ENCODE measurements at regions not wholly inside any gene's neighbourhood (a gene's known extent, or its start where the extent isn't known, plus 50 kb on each side); places are given as distances from the start of the nearest gene placed in this dataset.

GRCh38 chr6:151167034-151167433 is 72.7 kb upstream of the AKAP12 start:
- intact Hi-C loops (cut with DNase I; ENCODE audit: low total_unique reads) = no loop called here
- H3K27ac ChIP-seq = no peak overlapping the region
- H3K9me3 ChIP-seq = no peaks in the 10 kb centered on the region
- H3K4me3 ChIP-seq = no peak overlapping the region
- no peaks in the 10 kb centered on the region for H3K27me3 ChIP-seq
- DNase-seq = no peak
- H3K36me3 ChIP-seq = no peaks in the 10 kb centered on the region
- H3K4me1 ChIP-seq = no peaks in the 10 kb centered on the region
- TF ChIP-seq, protein P1, sequence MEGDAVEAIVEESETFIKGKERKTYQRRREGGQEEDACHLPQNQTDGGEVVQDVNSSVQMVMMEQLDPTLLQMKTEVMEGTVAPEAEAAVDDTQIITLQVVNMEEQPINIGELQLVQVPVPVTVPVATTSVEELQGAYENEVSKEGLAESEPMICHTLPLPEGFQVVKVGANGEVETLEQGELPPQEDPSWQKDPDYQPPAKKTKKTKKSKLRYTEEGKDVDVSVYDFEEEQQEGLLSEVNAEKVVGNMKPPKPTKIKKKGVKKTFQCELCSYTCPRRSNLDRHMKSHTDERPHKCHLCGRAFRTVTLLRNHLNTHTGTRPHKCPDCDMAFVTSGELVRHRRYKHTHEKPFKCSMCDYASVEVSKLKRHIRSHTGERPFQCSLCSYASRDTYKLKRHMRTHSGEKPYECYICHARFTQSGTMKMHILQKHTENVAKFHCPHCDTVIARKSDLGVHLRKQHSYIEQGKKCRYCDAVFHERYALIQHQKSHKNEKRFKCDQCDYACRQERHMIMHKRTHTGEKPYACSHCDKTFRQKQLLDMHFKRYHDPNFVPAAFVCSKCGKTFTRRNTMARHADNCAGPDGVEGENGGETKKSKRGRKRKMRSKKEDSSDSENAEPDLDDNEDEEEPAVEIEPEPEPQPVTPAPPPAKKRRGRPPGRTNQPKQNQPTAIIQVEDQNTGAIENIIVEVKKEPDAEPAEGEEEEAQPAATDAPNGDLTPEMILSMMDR (IDR thresholded peaks at IDR 0.05) = no peak

DNA sequence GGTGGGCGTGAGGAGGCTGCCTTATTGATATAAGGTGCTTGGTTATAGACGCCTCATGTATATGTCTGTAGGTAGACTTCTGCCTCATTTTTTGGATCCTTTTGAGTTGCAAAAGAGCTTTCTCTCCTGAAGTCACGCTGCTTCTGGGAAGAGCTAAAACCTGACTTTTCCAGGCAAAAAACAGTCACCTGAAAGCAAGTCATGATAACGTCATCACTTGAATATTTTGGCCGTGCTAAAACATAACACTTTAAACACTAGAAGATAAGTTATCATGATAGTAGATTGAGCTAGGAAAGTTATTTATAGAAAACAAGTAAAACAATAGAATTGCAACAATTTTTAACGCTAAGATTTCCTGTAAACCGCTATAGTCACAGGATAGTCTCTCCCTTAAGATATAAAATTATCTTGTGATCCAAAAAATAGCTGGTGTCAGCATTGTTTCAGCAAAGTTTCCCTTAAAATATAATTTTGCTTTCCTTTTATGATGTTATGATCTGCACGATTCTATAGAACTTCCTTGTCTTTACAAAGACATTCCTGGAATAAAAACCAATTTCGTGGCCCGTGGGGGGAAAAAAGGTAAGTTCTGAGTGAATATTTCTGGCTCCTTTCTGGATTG is 69.0 kb upstream of the AKAP12 start:
- Histone ChIP-seq H3K27me3 (no peaks in the 10 kb centered on the region), H3K4me1 (peaks cover 0 to 11% (median 0%) of the 10 kb centered on the region in 4 donors), H3K9me3 (no peaks in the 10 kb centered on the region), H3K36me3 (no peaks in the 10 kb centered on the region), H3K27ac (no peak overlapping the region), H3K4me3 (no peak overlapping the region)
- intact Hi-C loops (cut with DNase I; ENCODE audit: low total_unique reads) = no loop called here
- no peak for DNase-seq
- TF ChIP-seq, protein P1 (IDR thresholded peaks at IDR 0.05) = no peak

DNA sequence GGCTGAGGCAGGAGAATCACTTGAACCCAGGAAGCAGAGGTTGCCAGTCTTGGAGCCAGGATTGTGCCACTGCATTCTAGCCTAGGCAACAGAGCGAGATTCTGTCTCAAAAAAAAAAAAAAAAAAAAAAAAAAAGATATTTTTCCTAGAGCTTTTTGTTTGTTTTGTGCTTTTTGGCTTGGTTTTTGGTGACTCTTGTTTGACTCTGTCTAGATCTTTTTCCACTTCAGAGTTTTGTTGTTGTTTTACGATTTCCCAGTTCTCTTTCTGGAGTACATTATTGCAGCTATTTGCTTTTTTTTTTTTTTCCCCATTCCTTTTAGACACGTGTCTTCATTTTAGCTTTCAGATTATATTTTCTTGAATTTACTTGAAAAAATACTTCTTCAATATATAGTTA is 67.0 kb upstream of the AKAP12 start:
- no peaks in the 10 kb centered on the region for H3K27me3 ChIP-seq
- TF ChIP-seq, protein P1 (IDR thresholded peaks at IDR 0.05) = no peak
- intact Hi-C loops (cut with DNase I; ENCODE audit: low total_unique reads) = no loop called here
- H3K4me1 ChIP-seq = peaks cover 0 to 11% (median 0%) of the 10 kb centered on the region in 4 donors
- no peak overlapping the region for H3K27ac ChIP-seq
- no peak for DNase-seq
- H3K4me3 ChIP-seq = no peak overlapping the region
- no peaks in the 10 kb centered on the region for H3K9me3 ChIP-seq
- H3K36me3 ChIP-seq = no peaks in the 10 kb centered on the region

DNA sequence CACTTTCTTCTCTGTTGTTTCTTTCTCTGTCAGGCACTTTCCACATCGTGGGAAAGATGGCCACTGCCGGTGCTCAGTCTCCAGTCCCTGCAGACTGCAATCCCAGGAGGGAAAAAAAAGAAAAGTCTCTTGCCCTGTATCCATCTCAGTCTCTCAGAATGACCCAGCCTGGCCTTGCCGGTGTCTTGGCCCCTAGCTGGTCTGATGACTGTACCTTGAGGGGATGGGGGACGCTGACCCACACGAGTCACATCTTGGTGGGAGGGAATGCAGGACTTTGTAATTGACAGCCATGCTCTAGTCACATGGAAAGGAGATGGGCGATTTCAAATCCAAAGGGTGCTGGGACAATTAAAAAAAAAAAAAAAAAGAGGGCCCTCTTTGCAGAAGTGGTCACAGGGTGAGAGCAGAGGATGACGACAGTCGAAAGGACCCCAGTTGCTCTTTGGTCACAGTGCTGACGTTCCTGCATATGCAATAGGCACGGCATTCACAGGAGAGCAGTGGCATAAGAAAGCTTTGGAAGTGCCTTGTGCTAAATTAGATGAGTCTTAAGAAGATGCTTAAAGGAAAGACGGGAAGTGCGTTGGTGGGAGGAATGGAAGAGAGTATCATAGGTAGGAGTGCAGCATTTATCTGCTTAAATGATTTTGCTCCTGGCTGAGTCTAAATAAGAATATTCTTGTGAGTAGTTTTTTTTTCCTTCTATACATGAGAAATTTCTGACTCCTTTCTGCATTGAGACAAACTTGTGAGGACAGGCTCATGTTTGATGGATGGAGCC is 63.9 kb upstream of the AKAP12 start:
- intact Hi-C loops (cut with DNase I; ENCODE audit: low total_unique reads) = no loop called here
- Histone ChIP-seq H3K4me3 (no peak overlapping the region), H3K4me1 (peaks cover 0 to 11% (median 0%) of the 10 kb centered on the region in 4 donors), H3K9me3 (no peaks in the 10 kb centered on the region), H3K36me3 (no peaks in the 10 kb centered on the region), H3K27me3 (no peaks in the 10 kb centered on the region), H3K27ac (no peak overlapping the region)
- no peak for DNase-seq
- TF ChIP-seq, protein P1 (IDR thresholded peaks at IDR 0.05) = no peak

DNA sequence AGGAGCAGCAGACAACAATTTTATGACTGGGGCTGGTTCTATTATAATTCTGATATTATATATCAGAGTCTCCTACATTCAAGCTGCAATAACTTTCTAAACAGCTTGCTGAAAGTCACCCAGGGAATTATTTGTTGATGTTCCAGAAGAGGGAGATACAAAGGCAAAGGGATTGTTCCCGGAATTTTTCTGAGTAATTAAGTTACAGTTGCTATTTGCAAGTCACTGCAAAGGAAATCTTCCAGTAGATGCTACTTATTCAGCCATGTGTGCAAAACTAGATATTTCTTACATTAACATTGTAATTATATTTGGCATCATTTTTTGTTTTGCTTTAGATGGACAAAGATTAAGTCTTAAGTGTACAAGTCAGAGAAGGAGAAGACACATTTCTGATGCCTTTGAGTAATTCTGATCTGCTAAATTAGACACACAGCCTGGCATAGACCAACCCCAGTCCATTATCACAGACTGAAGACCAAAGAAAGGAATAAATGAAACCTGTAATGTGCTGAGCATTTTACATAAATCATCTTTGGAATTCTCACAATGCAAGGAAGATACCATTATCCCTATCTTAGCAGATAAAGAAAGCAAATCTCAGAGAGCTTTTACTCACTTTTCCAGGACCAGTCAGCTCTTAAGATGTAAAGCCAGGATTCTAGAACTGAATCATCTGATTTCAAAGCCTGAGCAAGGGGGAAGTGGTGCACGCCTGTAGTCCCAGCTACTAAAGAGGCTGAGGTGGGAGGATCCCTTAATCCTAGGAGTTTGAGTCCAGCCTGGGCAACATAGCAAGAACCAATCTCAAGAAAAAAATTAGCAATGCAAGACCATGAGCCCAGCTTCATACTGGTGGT is 62.6 kb upstream of the AKAP12 start:
- TF ChIP-seq, protein P1 (IDR thresholded peaks at IDR 0.05) = no peak
- intact Hi-C loops (cut with DNase I; ENCODE audit: low total_unique reads) = no loop called here
- no peaks in the 10 kb centered on the region for H3K9me3 ChIP-seq
- no peaks in the 10 kb centered on the region for H3K27me3 ChIP-seq
- no peaks in the 10 kb centered on the region for H3K36me3 ChIP-seq
- no peak for DNase-seq
- no peak overlapping the region for H3K27ac ChIP-seq
- H3K4me3 ChIP-seq = no peak overlapping the region
- peaks cover 0 to 11% (median 0%) of the 10 kb centered on the region in 4 donors for H3K4me1 ChIP-seq
